Stomach (tissue), 8 donors: ENCODE measurements at regions not wholly inside any gene's neighbourhood (a gene's known extent, or its start where the extent isn't known, plus 50 kb on each side); places are given as distances from the start of the nearest gene placed in this dataset.

Experiments used
- DNase-seq, 2 donors: peaks; one replicate each; pipeline versions ENCODE4 v3.0.0 to v3.0.0-alpha.2; 2013 to 2019
- H3K27ac ChIP-seq, 5 donors: fragments of 200-600 bp in 4 of 5; sonication (generic) in 4 of 5; one replicate each; pipeline ENCODE4 v1.5.1; 2013 to 2019; ENCODE audit warnings: mild to moderate bottlenecking in 1 of 5, moderate library complexity in 1 of 5
- H3K27me3 ChIP-seq, 3 donors: fragments of 200-600 bp; sonication (generic); one replicate each; pipeline ENCODE4 v1.5.1; 2017 to 2019; ENCODE audit warnings: mixed run types in 1 of 3
- H3K36me3 ChIP-seq, 4 donors: fragments of 200-600 bp; sonication (generic); 1 replicate in 3 of 4; 2 replicates in 1 of 4; pipeline ENCODE4 v1.5.1; 2016 to 2019
- H3K4me1 ChIP-seq, 4 donors: fragments of 200-600 bp; sonication (generic); one replicate each; pipeline ENCODE4 v1.5.1; 2016 to 2019
- H3K4me3 ChIP-seq, 4 donors: fragments of 200-600 bp; sonication (generic) in 3 of 4; one replicate each; pipeline ENCODE4 v1.5.1; 2016 to 2019; ENCODE audit warnings: mild to moderate bottlenecking in 1 of 4
- H3K9me3 ChIP-seq, 4 donors: fragments of 200-600 bp; sonication (generic); one replicate each; pipeline ENCODE4 v1.5.1; 2016 to 2019
- EP300 ChIP-seq: sonication (generic); formaldehyde crosslinking; IDR thresholded peaks from one replicate; pipeline ENCODE4 v1.6.1; 2017; ENCODE audit warnings: antibody characterized with exemption
- POLR2A ChIP-seq, 4 donors: fragments of 450-650 bp; IDR thresholded peaks; one replicate each; pipeline ENCODE4 v1.6.1; 2016; ENCODE audit warnings: antibody characterized with exemption in 4 of 4, control low read depth in 2 of 4, mild to moderate bottlenecking in 1 of 4, moderate library complexity in 1 of 4
- POLR2AphosphoS5 ChIP-seq, 3 donors: sonication (generic); formaldehyde crosslinking; IDR thresholded peaks; one replicate each; pipeline ENCODE4 v1.6.1; 2016; ENCODE audit warnings: antibody characterized with exemption in 3 of 3
- WGBS, 5 donors: extraction: QIAGEN DNeasy Blood & Tissue Kit in 3 of 5; methylation state at CpG; one replicate each; pipeline versions ENCODE4 v1.1.5 to v1.1.7; 2013 to 2018; 5-methylcytosine and 5-hydroxymethylcytosine counted together
- intact Hi-C: fragments of 100-400 bp; cut with DNase I; formaldehyde crosslinking; loops from one replicate; pipeline ENCODE4 v1.15.1; 2023; ENCODE audit warnings: low total_unique reads
- TF ChIP-seq, protein P1 (sequence below), 7 experiments: fragments of 450-650 bp in 4 of 7; fragments of 200-600 bp in 3 of 7; sonication (generic) in 3 of 7; IDR thresholded peaks; one replicate each; pipeline ENCODE4 v1.5.1; 2016 to 2019; ENCODE audit warnings: antibody characterized with exemption in 7 of 7, control low read depth in 2 of 7, mild to moderate bottlenecking in 1 of 7
- donor health status: healthy with polysubstance abuse.
- donor health status: Bipolar disorder and iron deficiency.
- donor health status: healthy.

DNA sequence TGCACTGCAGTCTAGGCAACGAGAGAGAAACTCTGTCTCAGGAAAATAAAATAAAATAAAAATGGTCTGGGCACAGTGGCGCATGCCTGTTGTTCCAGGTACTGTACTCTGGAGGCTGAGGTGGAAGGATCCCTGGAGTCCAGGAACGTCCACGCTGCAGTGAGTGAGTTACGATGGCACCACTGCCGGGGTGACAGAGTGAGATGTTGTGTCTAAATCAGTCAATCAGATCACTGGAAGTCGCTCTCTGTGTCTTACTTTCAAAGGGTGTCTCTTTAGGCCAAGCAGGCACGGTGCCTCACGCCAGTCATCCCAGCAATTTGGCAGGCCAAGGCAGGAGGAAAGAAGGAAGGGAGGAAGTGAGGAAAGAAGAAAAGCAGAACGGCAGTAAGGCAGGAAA is 112.2 kb upstream of the ANKRD30BL start:
- H3K27ac ChIP-seq = no peak overlapping the region
- intact Hi-C loops = no loop called here
- peaks cover 0 to 5% (median 0%) of the 10 kb centered on the region in 4 donors for H3K9me3 ChIP-seq
- no peaks in the 10 kb centered on the region for H3K36me3 ChIP-seq
- peaks cover 0 to 1% (median 0%) of the 10 kb centered on the region in 4 donors for H3K4me1 ChIP-seq
- TF ChIP-seq POLR2AphosphoS5 (IDR thresholded peaks at IDR 0.05) = no peak
- TF ChIP-seq POLR2A (IDR thresholded peaks at IDR 0.05) = no peak
- no peak for DNase-seq
- no peak overlapping the region for H3K4me3 ChIP-seq
- peaks cover 0 to 14% (median 0%) of the 10 kb centered on the region in 3 donors for H3K27me3 ChIP-seq
- WGBS, 5 donors = 90 to 96% (median 93%) methylated on average over 10 of the region's 10 CpGs

DNA sequence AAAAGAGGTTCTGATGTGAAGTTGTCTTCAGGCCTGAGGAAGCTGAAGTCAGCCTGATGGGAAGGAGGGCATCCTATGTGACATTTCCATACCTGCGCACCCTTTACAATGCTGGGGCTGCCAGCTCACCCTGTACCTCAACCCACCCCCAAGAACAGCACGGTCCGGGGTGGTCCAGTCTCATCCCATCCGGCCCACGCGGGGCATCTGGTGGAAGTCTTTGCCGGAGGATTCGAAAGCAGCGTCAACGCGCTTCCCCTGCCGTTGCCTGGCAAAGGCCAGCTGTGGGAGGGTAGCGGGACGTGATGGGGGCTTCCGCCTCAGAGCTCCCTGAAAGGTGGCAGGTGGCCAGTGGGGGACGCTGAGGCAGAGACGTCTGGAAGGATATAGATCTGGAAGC is 113.6 kb upstream of the ANKRD30BL start:
- no peak for DNase-seq
- Histone ChIP-seq H3K27ac (no peak overlapping the region), H3K36me3 (no peaks in the 10 kb centered on the region), H3K4me1 (no peaks in the 10 kb centered on the region), H3K9me3 (peaks cover 0 to 19% (median 0%) of the 10 kb centered on the region in 4 donors), H3K4me3 (no peak overlapping the region), H3K27me3 (peaks cover 0 to 2% (median 0%) of the 10 kb centered on the region in 3 donors)
- WGBS, 5 donors = 92 to 99% (median 94%) methylated on average over 16 to 17 of the region's 17 CpGs
- intact Hi-C loops = no loop called here
- TF ChIP-seq EP300 (no peak), POLR2A (IDR thresholded peaks at IDR 0.05) (no peak), POLR2AphosphoS5 (IDR thresholded peaks at IDR 0.05) (no peak)
- TF ChIP-seq, protein P1, sequence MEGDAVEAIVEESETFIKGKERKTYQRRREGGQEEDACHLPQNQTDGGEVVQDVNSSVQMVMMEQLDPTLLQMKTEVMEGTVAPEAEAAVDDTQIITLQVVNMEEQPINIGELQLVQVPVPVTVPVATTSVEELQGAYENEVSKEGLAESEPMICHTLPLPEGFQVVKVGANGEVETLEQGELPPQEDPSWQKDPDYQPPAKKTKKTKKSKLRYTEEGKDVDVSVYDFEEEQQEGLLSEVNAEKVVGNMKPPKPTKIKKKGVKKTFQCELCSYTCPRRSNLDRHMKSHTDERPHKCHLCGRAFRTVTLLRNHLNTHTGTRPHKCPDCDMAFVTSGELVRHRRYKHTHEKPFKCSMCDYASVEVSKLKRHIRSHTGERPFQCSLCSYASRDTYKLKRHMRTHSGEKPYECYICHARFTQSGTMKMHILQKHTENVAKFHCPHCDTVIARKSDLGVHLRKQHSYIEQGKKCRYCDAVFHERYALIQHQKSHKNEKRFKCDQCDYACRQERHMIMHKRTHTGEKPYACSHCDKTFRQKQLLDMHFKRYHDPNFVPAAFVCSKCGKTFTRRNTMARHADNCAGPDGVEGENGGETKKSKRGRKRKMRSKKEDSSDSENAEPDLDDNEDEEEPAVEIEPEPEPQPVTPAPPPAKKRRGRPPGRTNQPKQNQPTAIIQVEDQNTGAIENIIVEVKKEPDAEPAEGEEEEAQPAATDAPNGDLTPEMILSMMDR (IDR thresholded peaks at IDR 0.05) = no peak

DNA sequence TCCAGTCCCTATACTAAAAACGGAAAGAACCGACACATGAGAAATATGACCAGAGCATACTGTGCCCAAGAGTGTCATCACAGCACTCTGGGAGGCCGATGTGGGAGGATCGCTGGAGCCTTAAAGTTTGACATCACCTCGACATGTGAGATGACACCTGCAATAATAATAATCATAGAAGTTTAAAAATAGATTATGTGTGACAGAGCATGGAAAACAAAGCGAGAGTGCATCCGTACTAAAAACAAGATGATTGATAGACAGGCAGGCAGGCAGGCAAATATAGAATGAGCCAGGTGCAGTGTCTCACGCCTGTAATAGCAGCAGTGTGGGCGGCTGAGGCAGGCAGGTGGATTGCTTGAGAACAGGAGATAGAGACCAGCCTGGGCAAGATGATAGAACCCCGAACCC is 114.8 kb upstream of the ANKRD30BL start:
- H3K27ac ChIP-seq = no peak overlapping the region
- intact Hi-C loops = no loop called here
- peaks cover 0 to 20% (median 0%) of the 10 kb centered on the region in 4 donors for H3K9me3 ChIP-seq
- H3K4me1 ChIP-seq = no peaks in the 10 kb centered on the region
- WGBS, 5 donors = 77 to 82% (median 79%) methylated on average over 10 of the region's 10 CpGs
- no peak overlapping the region for H3K4me3 ChIP-seq
- no peaks in the 10 kb centered on the region for H3K36me3 ChIP-seq
- no peak for DNase-seq
- TF ChIP-seq POLR2AphosphoS5 (IDR thresholded peaks at IDR 0.05) = no peak
- TF ChIP-seq, protein P1 (IDR thresholded peaks at IDR 0.05) = no peak
- TF ChIP-seq POLR2A (IDR thresholded peaks at IDR 0.05) = no peak
- no peak for TF ChIP-seq EP300
- no peaks in the 10 kb centered on the region for H3K27me3 ChIP-seq

DNA sequence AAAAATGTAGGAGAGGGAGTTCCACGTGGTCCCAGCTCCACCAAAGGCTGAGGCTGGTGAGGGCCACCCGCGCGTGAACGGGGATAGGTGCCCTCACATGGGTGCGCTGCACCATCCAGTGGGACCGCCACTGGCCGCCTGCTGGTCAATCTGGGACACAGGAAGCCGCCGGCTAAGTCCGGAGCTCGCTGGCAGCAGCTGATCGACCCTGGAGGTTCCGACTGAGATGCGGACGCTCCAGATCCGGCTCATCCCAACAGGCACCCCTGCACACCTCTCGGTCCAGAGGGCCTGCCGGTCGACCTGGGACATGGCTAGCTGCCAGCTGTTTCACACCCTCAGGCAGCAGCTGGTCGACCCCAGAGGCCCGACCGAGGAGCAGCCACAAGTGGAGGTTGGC is 116.5 kb upstream of the ANKRD30BL start:
- WGBS, 5 donors = 81 to 90% (median 84%) methylated on average over 11 to 23 of the region's 23 CpGs

DNA sequence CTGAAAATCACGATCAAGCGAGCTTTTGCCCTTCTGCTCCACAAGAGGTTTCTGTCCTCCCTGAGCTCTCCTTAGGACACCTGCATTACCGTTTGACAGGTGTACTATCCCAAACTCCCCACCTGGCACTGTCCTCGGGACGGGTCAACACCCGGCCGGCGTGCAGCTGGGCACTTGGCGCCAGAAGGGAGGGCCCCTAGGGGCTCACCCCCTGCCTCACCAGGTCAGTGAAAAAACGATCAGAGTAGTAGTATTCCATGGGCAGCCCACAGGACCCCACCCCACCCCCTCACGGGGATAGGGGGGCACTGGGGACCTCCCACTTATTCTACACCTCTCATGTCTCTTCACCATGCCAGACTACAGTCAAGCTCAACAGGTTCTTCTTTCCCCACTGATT is 117.6 kb upstream of the ANKRD30BL start:
- H3K4me3 ChIP-seq = no peak overlapping the region
- no peak for DNase-seq
- 84 to 92% (median 91%) methylated on average over 8 to 11 of the region's 11 CpGs for WGBS, 5 donors
- intact Hi-C loops = no loop called here
- no peaks in the 10 kb centered on the region for H3K27me3 ChIP-seq
- no peaks in the 10 kb centered on the region for H3K4me1 ChIP-seq
- H3K9me3 ChIP-seq = peaks cover 0 to 20% (median 0%) of the 10 kb centered on the region in 4 donors
- TF ChIP-seq POLR2AphosphoS5 (IDR thresholded peaks at IDR 0.05) = no peak
- no peak for TF ChIP-seq EP300
- TF ChIP-seq POLR2A (IDR thresholded peaks at IDR 0.05) = no peak
- TF ChIP-seq, protein P1 (IDR thresholded peaks at IDR 0.05) = no peak
- H3K27ac ChIP-seq = no peak overlapping the region
- H3K36me3 ChIP-seq = no peaks in the 10 kb centered on the region

More for the DNA sequence above, 116.5 kb upstream of the ANKRD30BL start:
- no peak for DNase-seq
- H3K36me3 ChIP-seq = no peaks in the 10 kb centered on the region
- no peak overlapping the region for H3K4me3 ChIP-seq
- intact Hi-C loops = no loop called here
- no peak overlapping the region for H3K27ac ChIP-seq
- TF ChIP-seq, protein P1 (IDR thresholded peaks at IDR 0.05) = no peak
- H3K9me3 ChIP-seq = peaks cover 0 to 20% (median 0%) of the 10 kb centered on the region in 4 donors
- no peaks in the 10 kb centered on the region for H3K4me1 ChIP-seq
- H3K27me3 ChIP-seq = no peaks in the 10 kb centered on the region
